HL-60 (cell line): ENCODE measurements at regions not wholly inside any gene's neighbourhood (a gene's known extent, or its start where the extent isn't known, plus 50 kb on each side); places are given as distances from the start of the nearest gene placed in this dataset.

ENCODE experiments used
- GABPA ChIP-seq: IDR thresholded peaks from 2 replicates; pipeline ENCODE4 v1.6.1; 2012; ENCODE audit warnings: low read depth
- POLR2AphosphoS5 ChIP-seq: IDR thresholded peaks from 2 replicates; pipeline ENCODE4 v1.6.1; 2012; ENCODE audit warnings: low read depth
- SPI1 ChIP-seq: IDR thresholded peaks from 2 replicates; pipeline ENCODE4 v1.6.1; 2012; ENCODE audit warnings: low read depth, mild to moderate bottlenecking, borderline replicate concordance
- TF ChIP-seq, protein P1 (sequence below): IDR thresholded peaks from one replicate; pipeline ENCODE4 v1.5.1; 2011; ENCODE audit warnings: low read length, control low read depth, inconsistent platforms; ENCODE audit not compliant: insufficient read depth
- TF ChIP-seq, protein P2 (sequence below): IDR thresholded peaks from 2 replicates; pipeline ENCODE4 v1.6.1; 2012; ENCODE audit warnings: low read depth; ENCODE audit not compliant: insufficient replicate concordance

DNA sequence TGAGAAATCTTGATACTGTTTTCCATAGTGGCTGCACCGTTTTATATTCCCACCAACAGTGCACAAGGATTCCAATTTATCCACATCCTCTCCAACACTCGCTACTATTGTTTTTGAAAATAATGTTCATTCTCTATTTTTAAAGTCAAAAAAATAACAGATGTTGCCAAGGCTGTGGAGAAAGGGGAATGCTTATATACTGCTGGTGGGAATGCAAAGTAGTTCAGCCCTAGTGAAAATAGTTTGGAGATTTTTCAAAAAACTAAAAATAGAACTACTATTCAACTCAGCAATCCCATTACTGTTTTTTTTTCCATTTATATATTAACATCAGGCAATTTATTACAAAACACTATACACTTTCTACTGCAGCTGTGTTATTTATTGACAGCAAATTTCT lies 208.7 kb downstream of the CBLL2 start:
- TF ChIP-seq POLR2AphosphoS5: no peak
- TF ChIP-seq, protein P1, sequence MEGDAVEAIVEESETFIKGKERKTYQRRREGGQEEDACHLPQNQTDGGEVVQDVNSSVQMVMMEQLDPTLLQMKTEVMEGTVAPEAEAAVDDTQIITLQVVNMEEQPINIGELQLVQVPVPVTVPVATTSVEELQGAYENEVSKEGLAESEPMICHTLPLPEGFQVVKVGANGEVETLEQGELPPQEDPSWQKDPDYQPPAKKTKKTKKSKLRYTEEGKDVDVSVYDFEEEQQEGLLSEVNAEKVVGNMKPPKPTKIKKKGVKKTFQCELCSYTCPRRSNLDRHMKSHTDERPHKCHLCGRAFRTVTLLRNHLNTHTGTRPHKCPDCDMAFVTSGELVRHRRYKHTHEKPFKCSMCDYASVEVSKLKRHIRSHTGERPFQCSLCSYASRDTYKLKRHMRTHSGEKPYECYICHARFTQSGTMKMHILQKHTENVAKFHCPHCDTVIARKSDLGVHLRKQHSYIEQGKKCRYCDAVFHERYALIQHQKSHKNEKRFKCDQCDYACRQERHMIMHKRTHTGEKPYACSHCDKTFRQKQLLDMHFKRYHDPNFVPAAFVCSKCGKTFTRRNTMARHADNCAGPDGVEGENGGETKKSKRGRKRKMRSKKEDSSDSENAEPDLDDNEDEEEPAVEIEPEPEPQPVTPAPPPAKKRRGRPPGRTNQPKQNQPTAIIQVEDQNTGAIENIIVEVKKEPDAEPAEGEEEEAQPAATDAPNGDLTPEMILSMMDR: no peak
- TF ChIP-seq, protein P2, sequence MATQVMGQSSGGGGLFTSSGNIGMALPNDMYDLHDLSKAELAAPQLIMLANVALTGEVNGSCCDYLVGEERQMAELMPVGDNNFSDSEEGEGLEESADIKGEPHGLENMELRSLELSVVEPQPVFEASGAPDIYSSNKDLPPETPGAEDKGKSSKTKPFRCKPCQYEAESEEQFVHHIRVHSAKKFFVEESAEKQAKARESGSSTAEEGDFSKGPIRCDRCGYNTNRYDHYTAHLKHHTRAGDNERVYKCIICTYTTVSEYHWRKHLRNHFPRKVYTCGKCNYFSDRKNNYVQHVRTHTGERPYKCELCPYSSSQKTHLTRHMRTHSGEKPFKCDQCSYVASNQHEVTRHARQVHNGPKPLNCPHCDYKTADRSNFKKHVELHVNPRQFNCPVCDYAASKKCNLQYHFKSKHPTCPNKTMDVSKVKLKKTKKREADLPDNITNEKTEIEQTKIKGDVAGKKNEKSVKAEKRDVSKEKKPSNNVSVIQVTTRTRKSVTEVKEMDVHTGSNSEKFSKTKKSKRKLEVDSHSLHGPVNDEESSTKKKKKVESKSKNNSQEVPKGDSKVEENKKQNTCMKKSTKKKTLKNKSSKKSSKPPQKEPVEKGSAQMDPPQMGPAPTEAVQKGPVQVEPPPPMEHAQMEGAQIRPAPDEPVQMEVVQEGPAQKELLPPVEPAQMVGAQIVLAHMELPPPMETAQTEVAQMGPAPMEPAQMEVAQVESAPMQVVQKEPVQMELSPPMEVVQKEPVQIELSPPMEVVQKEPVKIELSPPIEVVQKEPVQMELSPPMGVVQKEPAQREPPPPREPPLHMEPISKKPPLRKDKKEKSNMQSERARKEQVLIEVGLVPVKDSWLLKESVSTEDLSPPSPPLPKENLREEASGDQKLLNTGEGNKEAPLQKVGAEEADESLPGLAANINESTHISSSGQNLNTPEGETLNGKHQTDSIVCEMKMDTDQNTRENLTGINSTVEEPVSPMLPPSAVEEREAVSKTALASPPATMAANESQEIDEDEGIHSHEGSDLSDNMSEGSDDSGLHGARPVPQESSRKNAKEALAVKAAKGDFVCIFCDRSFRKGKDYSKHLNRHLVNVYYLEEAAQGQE: no peak
- TF ChIP-seq GABPA: no peak
- TF ChIP-seq SPI1: no peak
